Panc1 (cell line): ENCODE measurements at regions not wholly inside any gene's neighbourhood (a gene's known extent, or its start where the extent isn't known, plus 50 kb on each side); places are given as distances from the start of the nearest gene placed in this dataset.

Experiments used
- POLR2AphosphoS5 ChIP-seq: IDR thresholded peaks from 2 replicates; pipeline ENCODE4 v1.6.1; 2012; ENCODE audit warnings: mild to moderate bottlenecking, low read depth, low read length, moderate library complexity
- SIN3A ChIP-seq: IDR thresholded peaks from 2 replicates; pipeline ENCODE4 v1.6.1; 2012; ENCODE audit warnings: low read depth, mild to moderate bottlenecking, low read length, moderate library complexity, borderline replicate concordance; ENCODE audit not compliant: insufficient read depth
- TF ChIP-seq, protein P1 (sequence below): fragments of 450-650 bp; IDR thresholded peaks from 2 replicates; pipeline ENCODE4 v1.5.1; 2017; ENCODE audit warnings: mild to moderate bottlenecking

DNA sequence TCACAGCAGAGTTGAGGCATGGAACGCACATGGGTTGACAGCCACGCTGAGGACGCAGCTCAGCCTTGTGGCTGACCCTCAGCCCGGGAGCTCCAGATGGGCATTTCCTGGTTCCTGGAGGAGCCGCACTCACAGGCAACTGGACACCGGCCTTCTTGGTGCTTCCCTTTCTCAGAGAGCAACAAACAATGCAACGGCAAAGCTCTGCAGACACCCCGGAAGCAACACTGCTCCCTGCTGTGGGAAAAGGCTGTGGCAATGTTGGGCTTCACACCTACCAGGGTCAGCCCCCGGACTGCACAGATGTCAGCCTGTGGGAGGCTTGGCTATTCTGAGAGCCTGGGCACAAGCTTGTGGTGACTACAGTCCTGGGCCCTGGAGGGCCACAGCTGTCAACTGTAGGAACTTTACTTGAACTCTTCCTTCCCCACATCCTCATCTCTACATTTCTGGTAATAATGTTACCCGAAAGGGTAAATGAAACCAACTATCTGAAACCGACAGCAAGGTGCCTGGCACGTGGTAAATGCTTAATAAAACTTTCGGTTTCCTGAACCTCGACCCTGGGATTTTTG is 597.5 kb upstream of the MKI67 start:
- TF ChIP-seq POLR2AphosphoS5 (no peak), SIN3A (no peak)
- TF ChIP-seq, protein P1, sequence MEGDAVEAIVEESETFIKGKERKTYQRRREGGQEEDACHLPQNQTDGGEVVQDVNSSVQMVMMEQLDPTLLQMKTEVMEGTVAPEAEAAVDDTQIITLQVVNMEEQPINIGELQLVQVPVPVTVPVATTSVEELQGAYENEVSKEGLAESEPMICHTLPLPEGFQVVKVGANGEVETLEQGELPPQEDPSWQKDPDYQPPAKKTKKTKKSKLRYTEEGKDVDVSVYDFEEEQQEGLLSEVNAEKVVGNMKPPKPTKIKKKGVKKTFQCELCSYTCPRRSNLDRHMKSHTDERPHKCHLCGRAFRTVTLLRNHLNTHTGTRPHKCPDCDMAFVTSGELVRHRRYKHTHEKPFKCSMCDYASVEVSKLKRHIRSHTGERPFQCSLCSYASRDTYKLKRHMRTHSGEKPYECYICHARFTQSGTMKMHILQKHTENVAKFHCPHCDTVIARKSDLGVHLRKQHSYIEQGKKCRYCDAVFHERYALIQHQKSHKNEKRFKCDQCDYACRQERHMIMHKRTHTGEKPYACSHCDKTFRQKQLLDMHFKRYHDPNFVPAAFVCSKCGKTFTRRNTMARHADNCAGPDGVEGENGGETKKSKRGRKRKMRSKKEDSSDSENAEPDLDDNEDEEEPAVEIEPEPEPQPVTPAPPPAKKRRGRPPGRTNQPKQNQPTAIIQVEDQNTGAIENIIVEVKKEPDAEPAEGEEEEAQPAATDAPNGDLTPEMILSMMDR: no peak
